K562 (cell line): ENCODE measurements at regions not wholly inside any gene's neighbourhood (a gene's known extent, or its start where the extent isn't known, plus 50 kb on each side); places are given as distances from the start of the nearest gene placed in this dataset.

Source experiments
- ATAC-seq: fragments of 200-7000 bp; cut with Tn5 transposase; 3 replicates; pipeline ENCODE4 v1.9.1; 2020; ENCODE audit warnings: moderate library complexity
- BruUV-seq: library from RNA; stranded (reverse); fragments of 400-500 nt; replicated peaks from 2 replicates; lab custom pipeline; 2021; lab: Mats Ljungman, UMichigan
- CTCF ChIA-PET: fragments of 300-600 bp; formaldehyde crosslinking; extraction: SDS; loops from one replicate; lab custom pipeline; 2021; ENCODE audit warnings: low intra/inter-chr PET ratio; lab: Yijun Ruan, JAX
- POLR2A ChIA-PET: fragments of 300-600, 350-650 bp; sonication (Branson Sonifier 250); formaldehyde crosslinking; extraction: SDS; loops from one replicate; lab custom pipeline; 2021; ENCODE audit warnings: antibody characterized with exemption, inconsistent platforms; lab: Yijun Ruan, JAX
- DNase-seq, 4 experiments: peaks; one replicate each; pipeline versions ENCODE4 v3.0.0 to v3.0.0-alpha.2; 2011 to 2018; ENCODE audit warnings: low spot score in 3 of 4, mixed read lengths in 3 of 4; ENCODE audit errors: extremely low read depth in 1 of 4
- FAIRE-seq: peaks from 2 replicates; lab custom pipeline; 2011; peaks lifted over from hg19 to GRCh38; lab: Jason Lieb, UNC
- H2AFZ ChIP-seq: 2 replicates; pipeline ENCODE4 v1.6.0; 2011; ENCODE audit warnings: low read depth, low read length, control low read depth, inconsistent platforms
- H3K27ac ChIP-seq: fragments of 200-600 bp; 3 replicates; pipeline ENCODE4 v1.8.0; 2011; ENCODE audit warnings: low read depth, mild to moderate bottlenecking, control low read depth, inconsistent platforms, low read length, moderate library complexity, mixed read lengths; ENCODE audit errors: extremely low read depth
- H3K27me3 ChIP-seq, 2 experiments: fragments of 300-600 bp in 1 of 2; 2 replicates in 1 of 2; 3 replicates in 1 of 2; pipeline versions ENCODE4 v1.6.0 to v1.8.0; 2011; ENCODE audit warnings: inconsistent platforms in 2 of 2, low read length in 2 of 2, mild to moderate bottlenecking in 1 of 2, mixed read lengths in 1 of 2, moderate library complexity in 1 of 2; ENCODE audit not compliant: control insufficient read depth in 2 of 2, insufficient read depth in 2 of 2
- H3K36me3 ChIP-seq: fragments of 300-600 bp; 3 replicates; pipeline ENCODE4 v1.8.0; 2011; ENCODE audit warnings: mild to moderate bottlenecking, low read length, inconsistent platforms; ENCODE audit not compliant: control insufficient read depth, insufficient read depth
- H3K4me1 ChIP-seq, 2 experiments: fragments of 200-600 bp in 1 of 2; replicated peaks in 1 of 2; 2 replicates in 1 of 2; 3 replicates in 1 of 2; pipeline versions ENCODE4 v1.5.1 to v1.8.0; 2011; ENCODE audit warnings: inconsistent platforms in 2 of 2, low read length in 2 of 2, mild to moderate bottlenecking in 1 of 2, mixed read lengths in 1 of 2, moderate library complexity in 1 of 2; ENCODE audit not compliant: control insufficient read depth in 2 of 2, insufficient read depth in 2 of 2
- H3K4me2 ChIP-seq: 2 replicates; pipeline ENCODE4 v1.6.1; 2011; ENCODE audit warnings: low read length, control low read depth, inconsistent platforms, mixed read lengths; ENCODE audit not compliant: insufficient read depth
- H3K4me3 ChIP-seq: fragments of 200-600 bp; sonication (generic), shearing (Covaris generic); 2 replicates; pipeline ENCODE4 v1.5.1; 2016; ENCODE audit warnings: control low read depth, inconsistent platforms
- H3K79me2 ChIP-seq: fragments of 200-600 bp; 3 replicates; pipeline ENCODE4 v1.8.0; 2011; ENCODE audit warnings: low read length, inconsistent platforms; ENCODE audit not compliant: control insufficient read depth, insufficient read depth
- H3K9ac ChIP-seq, 2 experiments: 2 replicates each; pipeline versions ENCODE4 v1.6.0 to v1.6.1; 2011; ENCODE audit warnings: low read depth in 2 of 2, low read length in 2 of 2, control low read depth in 1 of 2, inconsistent platforms in 1 of 2, mild to moderate bottlenecking in 1 of 2, mixed read lengths in 1 of 2; ENCODE audit not compliant: insufficient read depth in 1 of 2
- H3K9me1 ChIP-seq: one replicate; pipeline ENCODE4 v1.6.0; 2011; ENCODE audit warnings: inconsistent platforms, mild to moderate bottlenecking, low read length, moderate library complexity; ENCODE audit not compliant: control insufficient read depth, insufficient read depth
- H3K9me3 ChIP-seq: replicated peaks from 2 replicates; pipeline ENCODE4 v1.5.1; 2011; ENCODE audit warnings: low read depth, low read length, inconsistent platforms; ENCODE audit not compliant: control insufficient read depth, insufficient read depth
- H4K20me1 ChIP-seq: replicated peaks from 2 replicates; pipeline ENCODE4 v1.6.1; 2011; ENCODE audit warnings: low read length, inconsistent platforms, mixed read lengths; ENCODE audit not compliant: control insufficient read depth, insufficient read depth
- ARID4B ChIP-seq: sonication (generic); formaldehyde crosslinking; IDR thresholded peaks from 2 replicates; pipeline ENCODE4 v1.8.0; 2022; ENCODE audit warnings: mild to moderate bottlenecking, missing genetic modification reagents
- CEBPB ChIP-seq: fragments of 450-650 bp; IDR thresholded peaks from 2 replicates; pipeline ENCODE4 v1.6.1; 2016; ENCODE audit warnings: missing genetic modification characterization, missing compliant biosample characterization
- CEBPG ChIP-seq, 3 experiments: fragments of 200-800 bp in 1 of 3; sonication (Bioruptor generic) in 1 of 3; sonication (generic) in 1 of 3; formaldehyde crosslinking in 1 of 3; IDR thresholded peaks in 2 of 3; conservative IDR thresholded peaks in 1 of 3; 2 replicates each; pipeline versions ENCODE4 v1.6.1 to v1.8.0; 2016 to 2022; ENCODE audit warnings: missing compliant biosample characterization in 2 of 3, missing genetic modification characterization in 2 of 3, mild to moderate bottlenecking in 1 of 3, missing genetic modification reagents in 1 of 3
- FOXP4 ChIP-seq: sonication (generic); formaldehyde crosslinking; IDR thresholded peaks from 2 replicates; pipeline ENCODE4 v1.8.0; 2022; ENCODE audit warnings: mild to moderate bottlenecking, missing genetic modification reagents, borderline replicate concordance
- HIVEP1 ChIP-seq: fragments of 250-450 bp; sonication (Bioruptor Pico); IDR thresholded peaks from 2 replicates; pipeline ENCODE4 v1.4.0; 2020; ENCODE audit warnings: mild to moderate bottlenecking
- HNRNPK ChIP-seq: fragments of 200-400 bp; formaldehyde crosslinking; IDR thresholded peaks from one replicate; pipeline ENCODE4 v1.6.1; 2018; ENCODE audit warnings: mild to moderate bottlenecking, low read depth, low read length; ENCODE audit not compliant: poor library complexity, severe bottlenecking
- HNRNPLL ChIP-seq: fragments of 200-400 bp; formaldehyde crosslinking; IDR thresholded peaks from 2 replicates; pipeline ENCODE4 v1.6.1; 2017; ENCODE audit warnings: low read length, low read depth, mild to moderate bottlenecking; ENCODE audit not compliant: poor library complexity, severe bottlenecking
- MED1 ChIP-seq: sonication (generic); formaldehyde crosslinking; IDR thresholded peaks from 2 replicates; pipeline ENCODE4 v1.8.1; 2023; ENCODE audit warnings: missing genetic modification reagents, borderline replicate concordance
- NFXL1 ChIP-seq: fragments of 450-650 bp; formaldehyde crosslinking; IDR thresholded peaks from 2 replicates; pipeline ENCODE4 v1.4.0; 2021; ENCODE audit warnings: mild to moderate bottlenecking
- SETDB1 ChIP-seq: IDR thresholded peaks from one replicate; pipeline ENCODE4 v1.6.1; 2012; ENCODE audit warnings: low read length, control low read depth, inconsistent platforms
- TBP ChIP-seq: optimal IDR thresholded peaks from 2 replicates; pipeline ENCODE3; 2011; ENCODE audit warnings: low read depth, low read length, improper control_type of control experiment
- TRIM28 ChIP-seq: fragments of 450-650 bp; IDR thresholded peaks from 2 replicates; pipeline ENCODE4 v1.6.1; 2017
- ZNF174 ChIP-seq: fragments of 250-450 bp; sonication (Bioruptor Pico); IDR thresholded peaks from 2 replicates; pipeline ENCODE4 v1.4.0; 2020; ENCODE audit warnings: mild to moderate bottlenecking
- ZNF232 ChIP-seq: sonication (generic); formaldehyde crosslinking; IDR thresholded peaks from 2 replicates; pipeline ENCODE4 v1.8.0; 2022; ENCODE audit warnings: mild to moderate bottlenecking, missing genetic modification reagents
- WGBS: fragments of 100-300 bp; shearing (Covaris generic); methylation state at CpG from one replicate; pipeline ENCODE4 v1.1.6; 2016; ENCODE audit warnings: low coverage, mixed read lengths; ENCODE audit not compliant: insufficient coverage; ENCODE audit errors: missing lambda C conversion rate; 5-methylcytosine and 5-hydroxymethylcytosine counted together
- in situ Hi-C: fragments of 300-500 bp; cut with MboI; formaldehyde crosslinking; loops from 4 replicates; pipeline ENCODE4 v1.15.0; 2018; ENCODE audit warnings: inconsistent platforms, mixed read lengths
- intact Hi-C: fragments of 100-400 bp; cut with micrococcal nuclease; formaldehyde crosslinking; loops from 2 replicates; pipeline ENCODE4 v1.14.2; 2022
- TF ChIP-seq, protein P1 (sequence below): sonication (generic); formaldehyde crosslinking; IDR thresholded peaks from 2 replicates; pipeline ENCODE4 v1.8.1; 2022; ENCODE audit warnings: missing genetic modification reagents

DNA sequence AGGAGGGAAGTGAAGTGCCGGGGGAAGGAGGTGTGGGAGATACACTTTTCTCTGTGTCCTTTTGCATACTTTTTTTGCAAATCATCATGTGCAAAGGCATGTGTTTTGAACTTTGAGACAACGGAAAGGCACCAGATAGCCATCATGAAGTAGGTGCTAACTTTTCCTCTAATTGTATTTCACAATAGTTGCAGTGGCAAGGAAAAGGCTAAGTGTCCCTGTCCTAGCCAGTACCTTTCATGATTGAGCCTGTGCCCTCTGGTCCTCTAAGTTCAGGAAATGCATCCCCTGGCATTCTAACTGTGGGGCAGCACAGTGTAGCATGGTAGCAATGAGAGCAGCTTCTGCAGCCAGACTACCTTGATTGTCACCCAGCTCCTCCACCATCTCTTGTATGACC is 186.2 kb downstream of the ADSS2 start:
- no peak for FAIRE-seq
- H3K36me3 ChIP-seq: no peaks in the 10 kb centered on the region
- H3K79me2 ChIP-seq: no peaks in the 10 kb centered on the region
- H3K4me1 ChIP-seq: no peaks in the 10 kb centered on the region
- ATAC-seq: no peak
- ChIA-PET CTCF (no interaction called here), POLR2A (interaction anchor here (0.6 kb wide), 1 partner anchor 470 kb away, joined by 3 read pairs; no protein-coding TSS in a partner anchor)
- no peak overlapping the region for H2AFZ ChIP-seq
- no TSS peak for BruUV-seq
- H3K9ac ChIP-seq: no peak overlapping the region
- H3K27me3 ChIP-seq: peaks cover 21 to 27% of the 10 kb centered on the region in 2 experiments; a peak in 4 of 5 replicates
- in situ Hi-C loops (loop anchor here (10.0 to 25.0 kb wide), 3 partner anchors 778 to 1803 kb away; no protein-coding TSS in a partner anchor), intact Hi-C loops (no loop called here)
- no peaks in the 10 kb centered on the region for H3K9me3 ChIP-seq
- H3K4me3 ChIP-seq: no peak overlapping the region
- H3K9me1 ChIP-seq: no peaks in the 10 kb centered on the region
- 0% methylated on average over 2 of the region's 2 CpGs for WGBS
- no peaks in the 10 kb centered on the region for H4K20me1 ChIP-seq
- H3K27ac ChIP-seq: no peak overlapping the region
- no peak for DNase-seq
- no peak overlapping the region for H3K4me2 ChIP-seq
- peak; percentile 74 for TF ChIP-seq CEBPB (tag)
- TF ChIP-seq HIVEP1 (CRISPR knock-in tag): no peak
- no peak for TF ChIP-seq SETDB1
- no peak for TF ChIP-seq TBP
- no peak for TF ChIP-seq MED1
- TF ChIP-seq ZNF174 (CRISPR knock-in tag): no peak
- TF ChIP-seq ARID4B: no peak
- TF ChIP-seq HNRNPK: no peak
- TF ChIP-seq CEBPG (CRISPR knock-in tag; IDR thresholded peaks at IDR 0.05): no peak
- TF ChIP-seq CEBPG (tag; conservative IDR thresholded peaks at IDR 0.05 in 1 of 2, IDR thresholded peaks at IDR 0.05 in 1 of 2): peak in 1 of 2 experiments; percentile 32; a peak in 1 of 4 replicates
- no peak for TF ChIP-seq HNRNPLL
- TF ChIP-seq TRIM28: no peak
- no peak for TF ChIP-seq FOXP4 (CRISPR knock-in tag)
- TF ChIP-seq ZNF232 (CRISPR knock-in tag): no peak
- TF ChIP-seq, protein P1, sequence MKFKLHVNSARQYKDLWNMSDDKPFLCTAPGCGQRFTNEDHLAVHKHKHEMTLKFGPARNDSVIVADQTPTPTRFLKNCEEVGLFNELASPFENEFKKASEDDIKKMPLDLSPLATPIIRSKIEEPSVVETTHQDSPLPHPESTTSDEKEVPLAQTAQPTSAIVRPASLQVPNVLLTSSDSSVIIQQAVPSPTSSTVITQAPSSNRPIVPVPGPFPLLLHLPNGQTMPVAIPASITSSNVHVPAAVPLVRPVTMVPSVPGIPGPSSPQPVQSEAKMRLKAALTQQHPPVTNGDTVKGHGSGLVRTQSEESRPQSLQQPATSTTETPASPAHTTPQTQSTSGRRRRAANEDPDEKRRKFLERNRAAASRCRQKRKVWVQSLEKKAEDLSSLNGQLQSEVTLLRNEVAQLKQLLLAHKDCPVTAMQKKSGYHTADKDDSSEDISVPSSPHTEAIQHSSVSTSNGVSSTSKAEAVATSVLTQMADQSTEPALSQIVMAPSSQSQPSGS: no peak
- no peak for TF ChIP-seq NFXL1 (CRISPR knock-in tag)
